Vagina (tissue), 2 donors: ENCODE measurements at regions not wholly inside any gene's neighbourhood (a gene's known extent, or its start where the extent isn't known, plus 50 kb on each side); places are given as distances from the start of the nearest gene placed in this dataset.

Experiments used
- DNase-seq, 2 donors: peaks; one replicate each; pipeline ENCODE4 v3.0.0-alpha.2; 2017; ENCODE audit errors: extremely low spot score in 2 of 2
- H3K27ac ChIP-seq: fragments of 200-600 bp; sonication (generic); one replicate; pipeline ENCODE4 v1.5.1; 2019
- H3K27me3 ChIP-seq: fragments of 200-600 bp; sonication (generic); one replicate; pipeline ENCODE4 v1.5.1; 2019
- H3K36me3 ChIP-seq, 2 donors: fragments of 200-600 bp; sonication (generic); one replicate each; pipeline ENCODE4 v1.5.1; 2017 to 2019
- H3K4me1 ChIP-seq: fragments of 200-600 bp; sonication (generic); one replicate; pipeline ENCODE4 v1.5.1; 2019
- H3K4me3 ChIP-seq, 2 donors: fragments of 200-600 bp; sonication (generic); 1 replicate in 1 of 2; 2 replicates in 1 of 2; pipeline ENCODE4 v1.5.1; 2016 to 2019
- H3K9me3 ChIP-seq: fragments of 200-600 bp; sonication (generic); one replicate; pipeline ENCODE4 v1.5.1; 2019
- CTCF ChIP-seq, 3 experiments: fragments of 450-650 bp in 2 of 3; fragments of 200-600 bp in 1 of 3; sonication (generic) in 1 of 3; IDR thresholded peaks; one replicate each; pipeline ENCODE4 v1.5.1; 2017 to 2019; ENCODE audit warnings: antibody characterized with exemption in 3 of 3, mild to moderate bottlenecking in 2 of 3, moderate library complexity in 2 of 3
- POLR2A ChIP-seq, 2 donors: fragments of 450-650 bp; IDR thresholded peaks; one replicate each; pipeline ENCODE4 v1.6.1; 2017; ENCODE audit warnings: antibody characterized with exemption in 2 of 2, mild to moderate bottlenecking in 2 of 2, moderate library complexity in 2 of 2
- POLR2AphosphoS5 ChIP-seq, 2 donors: sonication (generic); formaldehyde crosslinking; IDR thresholded peaks; one replicate each; pipeline ENCODE4 v1.9.0; 2017; ENCODE audit warnings: antibody characterized with exemption in 2 of 2, mild to moderate bottlenecking in 2 of 2, low read depth in 1 of 2; ENCODE audit not compliant: insufficient read depth in 1 of 2
- intact Hi-C: fragments of 100-400 bp; cut with DNase I; formaldehyde crosslinking; loops from one replicate; pipeline ENCODE4 v1.15.1; 2023

GRCh38 chr11:76284161-76284560, 77.9 kb upstream of the WNT11 start:
- Histone ChIP-seq H3K4me3 (no peak overlapping the region), H3K27ac (no peak overlapping the region), H3K4me1 (no peaks in the 10 kb centered on the region), H3K36me3 (no peaks in the 10 kb centered on the region), H3K27me3 (no peaks in the 10 kb centered on the region), H3K9me3 (no peaks in the 10 kb centered on the region)
- intact Hi-C loops: no loop called here
- no peak for DNase-seq
- no peak for TF ChIP-seq CTCF (IDR thresholded peaks at IDR 0.05)
- TF ChIP-seq POLR2AphosphoS5 (IDR thresholded peaks at IDR 0.05; ENCODE audit: insufficient read depth in 1 of 2, low read depth in 1 of 2): no peak
- TF ChIP-seq POLR2A (IDR thresholded peaks at IDR 0.05): no peak

GRCh38 chr11:76282811-76283595, 76.7 kb upstream of the WNT11 start:
- no peaks in the 10 kb centered on the region for H3K36me3 ChIP-seq
- no peaks in the 10 kb centered on the region for H3K27me3 ChIP-seq
- no peak overlapping the region for H3K27ac ChIP-seq
- intact Hi-C loops: no loop called here
- no peak overlapping the region for H3K4me3 ChIP-seq
- no peaks in the 10 kb centered on the region for H3K4me1 ChIP-seq
- no peaks in the 10 kb centered on the region for H3K9me3 ChIP-seq
- TF ChIP-seq POLR2A (IDR thresholded peaks at IDR 0.05) (no peak), POLR2AphosphoS5 (IDR thresholded peaks at IDR 0.05; ENCODE audit: insufficient read depth in 1 of 2, low read depth in 1 of 2) (no peak), CTCF (IDR thresholded peaks at IDR 0.05) (no peak)
- DNase-seq: no peak

GRCh38 chr11:76282172-76282571, 75.9 kb upstream of the WNT11 start:
- Histone ChIP-seq H3K36me3 (no peaks in the 10 kb centered on the region), H3K4me1 (no peaks in the 10 kb centered on the region), H3K9me3 (no peaks in the 10 kb centered on the region), H3K4me3 (no peak overlapping the region), H3K27ac (no peak overlapping the region), H3K27me3 (no peaks in the 10 kb centered on the region)
- TF ChIP-seq POLR2AphosphoS5 (IDR thresholded peaks at IDR 0.05; ENCODE audit: insufficient read depth in 1 of 2, low read depth in 1 of 2) (no peak), CTCF (IDR thresholded peaks at IDR 0.05) (no peak)
- intact Hi-C loops: no loop called here
- DNase-seq: no peak

GRCh38 chr11:76281558-76281906, 75.2 kb upstream of the WNT11 start:
- H3K4me3 ChIP-seq: no peak overlapping the region
- H3K36me3 ChIP-seq: no peaks in the 10 kb centered on the region
- no peaks in the 10 kb centered on the region for H3K9me3 ChIP-seq
- intact Hi-C loops: no loop called here
- no peak for DNase-seq
- no peaks in the 10 kb centered on the region for H3K4me1 ChIP-seq
- no peak overlapping the region for H3K27ac ChIP-seq
- H3K27me3 ChIP-seq: no peaks in the 10 kb centered on the region
- TF ChIP-seq POLR2AphosphoS5 (IDR thresholded peaks at IDR 0.05; ENCODE audit: insufficient read depth in 1 of 2, low read depth in 1 of 2) (no peak), POLR2A (IDR thresholded peaks at IDR 0.05) (no peak), CTCF (IDR thresholded peaks at IDR 0.05) (no peak)

GRCh38 chr11:76280882-76281557, 74.7 kb upstream of the WNT11 start:
- Histone ChIP-seq H3K4me1 (no peaks in the 10 kb centered on the region), H3K27me3 (no peaks in the 10 kb centered on the region), H3K9me3 (no peaks in the 10 kb centered on the region), H3K36me3 (no peaks in the 10 kb centered on the region), H3K4me3 (no peak overlapping the region), H3K27ac (no peak overlapping the region)
- TF ChIP-seq CTCF (IDR thresholded peaks at IDR 0.05): no peak
- no peak for DNase-seq
- intact Hi-C loops: no loop called here
